VCaP (cell line): ENCODE measurements at regions not wholly inside any gene's neighbourhood (a gene's known extent, or its start where the extent isn't known, plus 50 kb on each side); places are given as distances from the start of the nearest gene placed in this dataset.

ENCODE experiments used
- H3K27ac ChIP-seq: fragments of 450-650 bp; 2 replicates; pipeline ENCODE4 v1.5.1; 2017
- CTCF ChIP-seq: fragments of 450-650 bp; conservative IDR thresholded peaks from 2 replicates; pipeline ENCODE4 v1.5.1; 2017; ENCODE audit warnings: mild to moderate bottlenecking, moderate library complexity

- TF ChIP-seq CTCF = no peak
- H3K27ac ChIP-seq = no peak overlapping the region
These were observed 143.4 kb upstream of the NAV3 start for GRCh38 chr12:77687321-77687720.

GRCh38 chr12:77686760-77687159, 143.9 kb upstream of the NAV3 start:
- no peak overlapping the region for H3K27ac ChIP-seq
- TF ChIP-seq CTCF = peak; percentile 72

- no peak overlapping the region for H3K27ac ChIP-seq
These were observed 144.8 kb upstream of the NAV3 start for GRCh38 chr12:77685901-77686300.

GRCh38 chr12:77685112-77685511, 145.6 kb upstream of the NAV3 start:
- no peak overlapping the region for H3K27ac ChIP-seq
- TF ChIP-seq CTCF = peak; percentile 82

More at GRCh38 chr12:77685901-77686300, 144.8 kb upstream of the NAV3 start:
- TF ChIP-seq CTCF = no peak

- H3K27ac ChIP-seq = no peak overlapping the region
- no peak for TF ChIP-seq CTCF
These were observed 148.2 kb upstream of the NAV3 start for GRCh38 chr12:77682488-77682887.

GRCh38 chr12:77681726-77682125, 149.0 kb upstream of the NAV3 start:
- TF ChIP-seq CTCF = no peak

GRCh38 chr12:77679686-77680085, 151.0 kb upstream of the NAV3 start:
- no peak for TF ChIP-seq CTCF
- H3K27ac ChIP-seq = no peak overlapping the region

More at GRCh38 chr12:77681726-77682125, 149.0 kb upstream of the NAV3 start:
- H3K27ac ChIP-seq = no peak overlapping the region

GRCh38 chr12:77678621-77679020, 152.1 kb upstream of the NAV3 start:
- TF ChIP-seq CTCF = no peak
- H3K27ac ChIP-seq = no peak overlapping the region
